Hematopoietic multipotent progenitor cell treated with erythropoietin and hydrocortisone succinate and interleukin-3 and kit ligand, for 6 days (in vitro differentiated cells): ENCODE measurements at regions not wholly inside any gene's neighbourhood (a gene's known extent, or its start where the extent isn't known, plus 50 kb on each side); places are given as distances from the start of the nearest gene placed in this dataset.

Experiments used
- DNase-seq: peaks from one replicate; pipeline ENCODE4 v3.0.0-alpha.2; 2015

GRCh38 chrX:94361241-94361640 lies 687.2 kb downstream of the FAM133A start:
- no peak for DNase-seq

GRCh38 chrX:94365736-94366135 lies 691.7 kb downstream of the FAM133A start:
- no peak for DNase-seq

GRCh38 chrX:94366616-94367015 lies 692.6 kb downstream of the FAM133A start:
- no peak for DNase-seq

DNA sequence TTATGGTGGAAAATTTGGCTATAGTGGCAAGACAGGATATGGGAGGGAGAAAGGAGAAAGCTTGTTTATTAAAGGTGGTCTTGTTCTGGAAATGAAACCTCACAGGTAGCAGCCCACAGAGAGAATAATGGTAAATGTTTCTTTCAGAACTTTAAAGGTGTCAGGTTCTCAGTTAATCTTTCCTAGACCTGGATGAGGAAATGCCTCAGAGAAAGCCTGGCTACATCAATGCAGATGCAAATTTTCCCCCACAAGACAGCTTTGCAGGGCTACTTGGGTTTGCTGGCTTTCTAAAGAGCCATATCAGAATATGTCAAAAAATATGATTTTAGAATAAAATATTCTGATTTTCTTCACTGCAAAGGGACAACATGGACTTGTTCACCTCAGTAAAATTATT lies 715.0 kb downstream of the FAM133A start:
- no peak for DNase-seq

DNA sequence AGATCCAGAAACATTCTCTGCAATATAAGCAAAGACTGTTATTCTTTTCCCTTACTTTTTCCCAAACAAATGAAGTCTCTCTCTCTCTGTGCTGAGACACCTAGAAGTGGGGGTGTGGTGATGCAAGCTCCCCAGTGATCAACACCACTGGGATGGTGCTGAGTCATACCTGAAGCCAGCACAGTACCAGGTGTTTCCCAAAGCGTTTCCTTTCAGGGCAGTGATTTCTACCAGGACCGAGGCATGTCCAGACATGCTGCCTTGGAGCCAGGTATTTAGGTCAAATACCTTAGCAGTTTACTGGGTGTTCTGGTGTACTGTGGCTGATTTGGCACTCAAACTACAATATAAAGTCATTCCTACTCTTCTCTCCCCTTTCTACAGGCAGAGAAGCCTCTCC lies 726.5 kb downstream of the FAM133A start:
- DNase-seq: no peak

DNA sequence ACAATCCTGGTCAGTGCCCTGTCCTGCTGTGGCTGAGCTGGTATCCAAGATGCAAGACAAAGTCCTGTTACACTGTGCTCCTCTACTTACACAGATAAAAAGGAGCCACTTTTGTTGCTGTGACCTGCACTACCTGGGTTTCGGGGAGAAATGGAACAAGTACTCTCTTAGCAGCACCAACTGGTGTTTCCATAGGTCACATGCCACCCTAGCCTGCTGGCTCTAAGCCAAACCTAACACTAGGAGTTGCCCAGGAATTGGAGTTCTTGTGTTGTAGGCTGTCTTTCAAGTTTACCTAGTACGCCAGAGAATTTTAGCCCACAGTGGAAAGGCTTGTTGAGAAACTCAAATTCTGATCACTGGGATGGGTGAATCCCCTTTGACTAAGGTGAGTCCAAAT lies 727.4 kb downstream of the FAM133A start:
- DNase-seq: no peak

GRCh38 chrX:94414746-94415145 lies 740.7 kb downstream of the FAM133A start:
- no peak for DNase-seq

DNA sequence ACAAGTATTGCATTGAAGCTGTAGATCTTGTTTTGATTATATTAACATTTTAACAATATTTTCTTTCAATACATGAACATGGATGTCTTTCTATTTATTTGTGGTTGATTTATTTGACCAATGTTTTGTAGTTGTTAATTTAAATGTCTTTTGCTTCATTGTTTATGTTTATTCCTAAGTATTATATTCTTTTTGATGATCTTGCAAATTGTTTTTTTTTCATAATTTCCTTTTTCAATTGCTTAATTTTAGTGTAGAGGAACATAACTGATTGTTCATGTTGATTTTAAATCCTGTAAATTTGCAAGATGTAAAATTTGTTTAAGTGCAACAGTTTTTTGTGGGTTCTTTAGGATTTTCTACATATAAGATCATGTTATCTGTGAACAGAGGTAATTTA lies 744.1 kb downstream of the FAM133A start:
- DNase-seq: no peak

DNA sequence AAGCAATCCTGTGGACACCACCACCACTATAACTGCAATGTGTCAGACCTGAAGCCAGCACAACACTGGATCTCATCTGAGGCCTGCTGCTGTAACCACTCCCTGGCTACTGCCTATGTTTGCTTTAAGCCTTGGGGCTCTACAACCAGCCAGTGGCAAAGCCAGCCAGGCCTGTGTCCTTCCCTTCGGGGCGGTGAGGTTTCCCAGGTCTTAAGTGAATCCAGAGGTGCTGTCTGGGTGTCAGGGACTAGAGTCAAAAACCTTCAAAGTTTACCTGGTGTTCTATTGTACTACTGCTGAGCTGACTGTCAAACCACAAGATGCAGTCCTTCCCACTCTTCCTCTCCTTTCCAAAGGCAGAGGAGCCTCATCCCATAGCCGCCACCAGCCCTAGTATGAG lies 750.5 kb downstream of the FAM133A start:
- DNase-seq: no peak

DNA sequence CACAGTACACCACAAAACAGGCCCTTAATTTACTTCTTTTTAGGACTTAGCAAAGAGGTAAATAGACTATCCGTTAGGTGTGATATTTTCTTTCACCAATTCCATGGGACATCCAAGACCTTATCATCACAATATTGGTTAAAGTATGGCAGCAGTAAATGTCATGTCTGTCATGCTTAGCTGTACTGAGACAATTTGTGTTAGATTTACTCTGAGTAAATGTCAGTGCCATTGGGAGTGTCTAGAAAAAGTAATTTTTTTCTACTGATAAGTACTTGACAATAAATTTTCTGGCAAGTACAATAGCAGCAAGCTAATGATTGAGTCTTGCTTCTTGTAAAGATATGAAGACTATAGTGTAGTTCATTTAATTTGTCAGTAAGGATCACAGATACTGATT lies 756.1 kb downstream of the FAM133A start:
- DNase-seq: no peak

GRCh38 chrX:94435799-94436198 lies 761.8 kb downstream of the FAM133A start:
- DNase-seq: no peak

DNA sequence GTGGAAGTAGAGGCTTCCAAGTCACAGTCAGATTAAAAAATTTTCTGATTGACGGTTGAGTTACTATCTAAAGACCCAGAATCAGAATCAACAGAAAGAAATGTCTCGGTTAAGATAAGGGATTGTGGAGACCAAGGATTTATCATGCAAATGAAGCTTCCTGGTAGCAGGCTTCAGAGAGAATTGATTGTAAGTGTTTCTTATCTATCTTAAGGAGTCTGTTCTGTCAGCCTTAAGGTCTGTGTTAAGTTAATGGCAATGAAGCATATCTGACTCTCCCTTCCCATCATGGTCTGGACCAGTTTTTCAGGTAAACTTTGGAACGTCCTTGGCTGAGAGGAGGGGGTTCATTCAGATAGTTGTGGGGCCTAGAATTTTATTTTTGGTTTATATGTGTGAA lies 780.2 kb downstream of the FAM133A start:
- no peak for DNase-seq

DNA sequence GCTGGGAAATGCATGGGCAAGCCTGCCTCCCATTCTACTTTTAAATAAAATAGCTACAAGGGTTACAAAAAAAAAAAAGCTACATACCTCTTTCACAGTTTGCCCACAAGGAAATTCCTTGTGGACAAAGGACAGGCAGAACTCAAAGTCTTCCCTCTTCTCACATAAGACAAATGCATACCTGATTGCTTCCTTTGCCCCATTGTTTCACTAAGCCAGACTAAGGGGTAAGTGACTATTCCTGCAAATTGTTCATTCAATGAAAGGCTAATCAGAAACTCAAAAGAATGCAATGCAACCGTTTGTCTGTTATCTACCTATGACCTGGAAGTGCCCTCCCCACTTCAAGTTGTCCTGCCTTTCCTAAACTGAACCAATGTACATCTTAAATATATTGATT lies 780.6 kb downstream of the FAM133A start:
- DNase-seq: no peak

DNA sequence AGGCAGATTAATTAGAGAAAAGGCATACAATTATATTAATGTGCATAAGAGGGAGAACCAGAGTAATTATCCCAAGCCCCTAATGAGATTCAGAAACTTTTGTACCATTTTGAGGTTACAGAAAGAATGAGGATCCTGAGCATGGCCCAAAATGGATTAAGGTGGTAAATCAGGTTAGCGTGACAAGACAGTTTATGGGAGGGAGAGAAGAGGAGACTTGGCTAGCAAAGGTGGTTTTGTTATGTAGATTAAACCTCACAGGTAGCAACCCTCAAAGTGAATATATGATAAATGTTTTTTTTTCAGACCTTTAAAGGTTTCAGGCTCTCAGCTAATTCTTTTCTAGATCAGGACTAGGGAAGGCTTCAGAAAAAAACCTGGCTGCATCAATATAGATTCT lies 781.8 kb downstream of the FAM133A start:
- DNase-seq: no peak

GRCh38 chrX:94492541-94492940 lies 818.5 kb downstream of the FAM133A start:
- no peak for DNase-seq

GRCh38 chrX:94493405-94493804 lies 819.4 kb downstream of the FAM133A start:
- DNase-seq: no peak

DNA sequence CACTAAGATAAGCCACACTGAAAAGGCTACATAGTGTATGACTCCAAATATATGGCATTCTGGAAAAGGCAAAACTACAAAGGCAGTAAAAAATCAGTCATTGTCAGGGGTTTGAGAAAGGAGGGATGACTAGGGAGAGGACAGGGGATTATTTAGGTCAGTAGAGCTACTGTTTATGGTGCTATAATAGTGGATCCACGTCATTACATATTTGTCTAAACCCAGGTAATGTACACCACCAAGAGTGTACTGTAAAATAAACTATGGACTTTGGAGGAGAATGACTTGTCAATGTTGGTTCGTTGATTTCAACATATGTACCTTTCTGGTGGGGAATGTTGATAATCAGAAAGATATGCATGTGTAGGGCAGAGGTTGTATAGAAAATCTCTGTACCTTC lies 837.6 kb downstream of the FAM133A start:
- no peak for DNase-seq

DNA sequence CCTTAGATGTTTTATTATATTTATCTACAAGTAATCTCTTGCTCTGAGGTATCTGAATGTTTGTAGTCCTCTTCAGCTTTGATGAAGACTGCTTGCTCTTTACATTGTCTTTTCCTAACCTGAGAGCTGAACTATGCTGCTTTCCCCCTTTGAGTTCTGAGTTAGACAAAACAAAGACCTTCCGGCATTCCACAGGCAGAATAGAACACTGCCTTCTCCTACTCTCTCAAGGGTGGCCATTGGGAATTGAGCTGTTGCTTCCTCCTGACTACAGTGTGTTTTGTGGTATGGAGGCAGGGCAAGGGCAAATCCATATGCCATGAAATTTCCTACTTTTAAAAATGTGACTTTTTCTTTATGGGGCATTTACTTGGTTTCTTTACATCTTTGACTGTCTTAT lies 841.0 kb downstream of the FAM133A start:
- DNase-seq: no peak

DNA sequence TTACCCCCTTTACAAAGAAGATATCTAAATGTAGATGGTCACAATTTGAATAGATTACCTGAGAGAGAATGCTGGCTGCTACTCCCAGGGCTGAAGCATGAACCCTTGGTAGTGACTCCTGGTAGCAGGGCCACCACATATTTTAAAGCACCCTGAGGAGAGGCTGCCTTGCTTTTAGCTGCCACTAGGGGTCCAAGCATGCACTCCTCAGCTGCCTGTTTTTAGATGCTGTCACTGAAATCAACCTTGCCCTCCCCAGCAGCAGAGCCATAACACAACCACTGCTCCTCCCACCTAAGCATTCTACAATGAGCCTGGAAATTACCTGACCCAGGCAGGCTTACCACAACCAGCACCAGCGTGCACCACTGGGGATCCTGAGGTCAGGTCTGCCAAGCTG lies 850.9 kb downstream of the FAM133A start:
- DNase-seq: no peak

- DNase-seq: no peak
Measured at GRCh38 chrX:94545722-94546121, 871.7 kb downstream of the FAM133A start.

DNA sequence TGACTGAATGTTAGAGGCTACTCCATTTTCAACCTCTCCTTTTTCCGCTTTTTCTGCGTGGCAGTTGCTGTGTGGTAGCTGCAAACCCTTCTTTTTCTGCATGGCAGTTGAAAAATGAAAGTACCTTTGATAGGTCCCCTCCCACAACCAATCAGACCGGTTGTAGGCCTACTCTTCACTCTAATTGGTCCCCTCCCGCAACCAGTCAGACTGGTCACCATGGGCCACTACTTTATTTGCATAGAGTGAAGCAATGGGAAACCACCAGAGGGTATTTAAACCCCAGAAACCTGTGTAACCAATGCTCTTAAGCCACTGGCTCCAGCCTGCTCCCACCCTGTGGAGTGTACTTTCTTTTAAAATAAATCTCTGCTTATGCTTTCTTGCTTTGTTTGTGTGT lies 877.8 kb downstream of the FAM133A start:
- no peak for DNase-seq

- DNase-seq: no peak
Measured at GRCh38 chrX:94560930-94561329, 886.9 kb downstream of the FAM133A start.

GRCh38 chrX:94576367-94577004 lies 902.5 kb downstream of the FAM133A start:
- peak; percentile 0 for DNase-seq

DNA sequence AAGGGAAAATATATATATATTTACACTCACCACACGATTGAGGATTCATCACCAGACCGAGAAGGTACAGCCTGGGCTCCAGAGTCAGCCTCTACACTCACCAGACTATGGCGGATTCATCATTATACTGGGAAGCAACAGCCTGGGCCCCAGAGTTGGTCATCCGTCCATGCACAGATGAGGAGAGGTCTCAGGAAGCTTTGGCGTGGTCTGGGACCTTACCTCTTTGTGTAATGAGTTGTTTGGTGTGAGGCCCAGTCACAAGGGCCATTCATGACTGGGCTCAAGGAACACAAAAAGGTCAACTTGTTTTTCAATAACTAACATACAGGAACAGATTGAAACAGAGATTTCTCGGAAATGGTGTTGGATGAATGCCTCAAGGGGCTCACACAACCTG lies 926.1 kb downstream of the FAM133A start:
- DNase-seq: no peak

GRCh38 chrX:94612140-94612539 lies 938.1 kb downstream of the FAM133A start:
- no peak for DNase-seq

GRCh38 chrX:94633237-94633636 lies 959.2 kb downstream of the FAM133A start:
- DNase-seq: no peak
